DMS153 (cell line): ENCODE measurements at regions not wholly inside any gene's neighbourhood (a gene's known extent, or its start where the extent isn't known, plus 50 kb on each side); places are given as distances from the start of the nearest gene placed in this dataset.
"Not testable (repeated sequence)": the region's sequence is repeated elsewhere in the genome, so short reads cannot be mapped to it uniquely, and the experiment has no call there.

ENCODE experiments used
- DNase-seq: peaks from one replicate; lab custom pipeline; 2025; lab: John Stamatoyannopoulos, UW

GRCh38 chr13:60924856-60925255, 490.8 kb downstream of the PCDH20 start:
- no peak for DNase-seq

GRCh38 chr13:60922576-60923231, 492.9 kb downstream of the PCDH20 start:
- DNase-seq = no peak

DNA sequence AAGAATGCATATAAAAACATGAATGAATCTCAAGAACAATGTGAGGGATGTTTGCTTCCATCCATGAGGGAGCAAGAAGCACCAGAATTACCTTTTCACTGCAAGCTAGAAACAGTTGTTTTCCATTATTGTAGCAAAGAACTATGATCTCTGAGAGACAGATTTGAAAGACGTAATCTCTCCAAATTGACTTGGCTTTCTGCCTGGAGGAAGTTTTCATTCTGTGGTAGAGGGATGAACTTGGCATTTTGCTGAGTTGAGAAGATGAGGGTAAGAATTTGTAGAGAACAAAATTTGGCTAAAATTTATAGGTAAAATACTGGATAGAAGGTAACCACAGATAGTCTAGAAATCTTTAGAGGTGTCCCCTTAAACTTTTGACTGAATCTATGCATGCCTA, 496.8 kb downstream of the TDRD3 start:
- DNase-seq = no peak

- no peak for DNase-seq
Measured at GRCh38 chr13:60887711-60888110, 490.7 kb downstream of the TDRD3 start.

- DNase-seq = no peak
Measured at GRCh38 chr13:60881507-60881906, 484.5 kb downstream of the TDRD3 start.

DNA sequence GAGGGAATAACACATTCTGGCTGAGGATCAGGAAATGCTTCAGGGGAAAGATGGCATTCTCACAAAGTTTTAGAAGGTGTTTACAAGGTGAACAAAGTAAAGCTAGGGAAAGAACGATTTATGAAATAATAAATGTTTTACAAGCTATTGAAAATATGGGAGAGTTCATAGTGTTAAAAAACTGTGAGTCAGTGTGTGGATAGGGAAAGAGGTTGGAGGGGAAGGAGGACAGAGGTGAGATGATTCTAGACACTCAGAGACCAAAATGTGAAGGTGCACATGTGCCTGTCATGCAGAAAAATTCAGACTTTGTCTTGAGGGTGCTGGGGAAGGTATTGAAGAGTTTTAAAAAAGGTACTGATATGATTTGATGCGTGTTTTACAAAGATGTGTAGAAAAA, 476.1 kb downstream of the TDRD3 start:
- no peak for DNase-seq

GRCh38 chr13:60869941-60870613, 473.1 kb downstream of the TDRD3 start:
- no peak for DNase-seq

DNA sequence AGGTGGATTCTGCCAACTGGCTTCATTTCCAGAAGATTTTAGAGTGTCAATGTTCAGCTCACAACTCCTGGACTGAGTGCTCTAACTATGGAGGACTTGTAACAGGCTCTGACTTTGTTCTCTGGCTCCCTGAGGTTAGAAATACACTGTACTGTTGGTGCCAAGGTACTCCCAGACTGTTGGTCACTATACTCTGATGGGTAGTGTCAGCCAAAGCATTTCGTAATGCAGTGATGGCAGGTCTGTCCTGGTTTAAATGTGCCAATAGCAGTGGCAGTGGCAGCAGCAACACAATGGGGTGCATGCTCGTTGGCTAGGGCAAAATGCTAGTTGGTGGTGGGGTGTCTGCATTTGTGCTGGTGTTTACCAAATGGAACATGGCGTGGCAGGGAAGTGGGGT, 472.2 kb downstream of the TDRD3 start:
- DNase-seq = no peak

- no peak for DNase-seq
Measured at GRCh38 chr13:60862036-60862435, 465.0 kb downstream of the TDRD3 start.

GRCh38 chr13:60857698-60858097, 460.7 kb downstream of the TDRD3 start:
- DNase-seq = no peak

- no peak for DNase-seq
Measured at GRCh38 chr13:60852886-60853285, 455.9 kb downstream of the TDRD3 start.

GRCh38 chr13:60851378-60851777, 454.4 kb downstream of the TDRD3 start:
- no peak for DNase-seq

- no peak for DNase-seq
Measured at GRCh38 chr13:60850526-60850925, 453.5 kb downstream of the TDRD3 start.

- no peak for DNase-seq
Measured at GRCh38 chr13:60838581-60838980, 441.6 kb downstream of the TDRD3 start.

GRCh38 chr13:60837806-60838205, 440.8 kb downstream of the TDRD3 start:
- DNase-seq = no peak

DNA sequence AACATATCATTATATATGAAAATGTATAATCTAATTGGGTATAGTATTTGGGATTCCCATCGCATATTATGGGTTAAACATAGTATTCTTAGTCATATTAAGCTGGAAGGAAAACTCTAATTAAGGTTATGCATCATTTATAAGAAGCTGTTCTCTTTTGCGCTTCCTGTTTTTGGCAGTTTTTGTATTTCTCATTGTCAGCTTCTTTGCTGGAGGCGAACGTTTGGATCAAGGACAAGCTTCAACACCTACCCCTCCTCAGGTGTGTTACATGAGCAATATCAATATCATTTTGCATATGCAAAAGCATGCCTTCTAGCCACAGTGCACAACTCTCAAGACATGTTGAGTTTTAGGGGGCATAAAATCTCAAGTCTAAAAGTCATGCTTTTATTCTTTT, 439.8 kb downstream of the TDRD3 start:
- no peak for DNase-seq

DNA sequence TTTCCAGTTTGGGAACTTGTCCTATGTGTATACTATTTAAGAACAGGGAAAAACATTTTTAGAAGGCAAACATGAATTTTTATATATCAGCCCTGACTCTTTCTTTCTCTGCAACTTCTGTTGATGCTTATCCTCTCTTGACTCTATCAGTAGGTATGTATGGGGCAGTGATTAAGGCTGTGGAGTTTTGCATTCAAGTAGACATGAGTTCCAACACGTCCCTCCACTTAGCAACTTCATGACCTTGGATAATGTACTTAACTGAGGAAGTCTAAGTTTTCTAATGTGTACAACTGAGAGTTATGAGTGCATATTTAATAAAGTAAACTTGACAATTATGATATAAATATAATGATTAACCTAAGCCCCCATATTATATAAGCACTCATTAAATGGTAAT, 414.6 kb downstream of the TDRD3 start:
- no peak for DNase-seq

DNA sequence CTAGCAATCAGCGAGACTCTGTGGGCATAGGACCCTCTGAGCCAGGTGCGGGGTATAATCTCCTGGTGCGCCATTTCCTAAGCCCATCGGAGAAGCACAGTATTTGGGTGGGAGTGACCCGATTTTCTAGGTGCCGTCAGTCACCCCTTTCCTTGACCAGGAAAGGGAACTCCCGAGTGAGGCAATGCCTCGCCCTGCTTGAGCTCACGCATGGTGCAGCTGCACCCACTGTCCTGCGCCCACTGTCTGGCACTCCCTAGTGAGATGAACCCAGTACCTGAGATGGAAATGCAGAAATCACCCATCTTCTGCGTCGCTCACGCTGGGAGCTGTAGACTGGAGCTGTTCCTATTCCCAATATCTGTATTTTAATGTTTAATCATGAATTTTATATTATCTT, 408.6 kb downstream of the TDRD3 start:
- not testable (repeated sequence) for DNase-seq

DNA sequence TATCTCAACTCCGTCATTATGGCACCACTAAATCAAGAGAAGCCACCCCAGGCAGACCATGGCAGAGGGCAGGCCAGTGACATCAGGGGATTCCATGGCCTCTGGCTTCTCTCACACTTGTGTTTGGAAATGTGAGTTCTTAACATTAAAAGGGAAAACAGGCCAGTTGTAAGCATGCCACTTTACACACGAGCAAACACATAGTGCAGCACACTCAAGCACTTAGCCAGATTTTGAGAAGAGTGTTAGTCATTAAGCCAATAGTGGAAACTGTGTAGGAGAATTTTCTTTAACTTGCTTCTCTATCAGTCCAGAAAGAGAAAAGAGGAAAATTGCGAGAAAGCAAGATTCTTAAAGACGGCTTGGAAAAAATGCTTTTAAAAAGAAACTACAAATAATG, 401.5 kb downstream of the TDRD3 start:
- no peak for DNase-seq

DNA sequence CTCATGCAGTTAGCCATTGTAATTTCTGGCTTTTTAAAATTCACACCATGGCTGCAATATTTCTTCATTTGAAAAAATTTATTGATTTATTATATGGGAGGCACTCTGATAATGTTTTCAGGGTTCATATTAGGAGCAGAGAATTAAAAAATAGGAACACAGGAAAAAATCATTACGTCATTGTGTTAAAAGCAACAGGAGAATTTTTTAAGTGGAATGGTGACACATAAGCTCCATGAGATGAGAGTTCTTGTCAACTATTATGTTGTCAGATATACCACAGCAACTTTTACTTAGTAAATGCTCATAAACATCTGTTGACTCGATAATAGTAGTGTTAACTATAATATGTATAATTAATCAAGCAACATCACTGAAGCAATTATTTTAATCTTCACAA, 400.1 kb downstream of the TDRD3 start:
- no peak for DNase-seq

DNA sequence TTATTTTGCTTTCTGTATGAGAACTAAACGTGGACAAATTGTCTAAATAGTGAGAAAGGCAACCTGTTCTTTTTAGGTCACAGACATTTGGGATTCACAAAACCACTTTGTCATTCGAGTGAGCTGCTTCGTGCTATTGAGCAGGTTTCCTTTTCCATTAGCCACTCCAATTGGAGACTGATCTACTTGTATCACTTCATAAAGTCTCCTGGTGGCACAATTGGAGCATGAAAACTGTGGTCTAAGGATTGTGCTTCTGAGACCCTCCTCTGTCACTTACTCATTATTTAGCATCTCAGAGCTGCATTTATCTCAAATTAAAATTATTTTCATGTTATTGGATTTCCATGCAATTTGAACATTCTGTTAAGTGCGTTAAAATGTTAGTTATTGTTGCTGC, 397.7 kb downstream of the TDRD3 start:
- DNase-seq = no peak

GRCh38 chr13:60790620-60791019, 393.6 kb downstream of the TDRD3 start:
- DNase-seq = no peak

GRCh38 chr13:60788156-60788829, 391.3 kb downstream of the TDRD3 start:
- DNase-seq = no peak
